Prostate gland (tissue), 2 donors: ENCODE measurements at regions not wholly inside any gene's neighbourhood (a gene's known extent, or its start where the extent isn't known, plus 50 kb on each side); places are given as distances from the start of the nearest gene placed in this dataset.
"Not testable (repeated sequence)": the region's sequence is repeated elsewhere in the genome, so short reads cannot be mapped to it uniquely, and the experiment has no call there.

Experiments used
- DNase-seq: peaks from one replicate; pipeline ENCODE4 v3.0.0-alpha.2; 2019; ENCODE audit warnings: low spot score
- H3K27ac ChIP-seq, 2 donors: fragments of 200-600 bp; sonication (generic); 2 replicates each; pipeline ENCODE4 v1.5.1; 2017 to 2019
- H3K27me3 ChIP-seq: fragments of 200-600 bp; sonication (generic); replicated peaks from 2 replicates; pipeline ENCODE4 v1.5.1; 2019; ENCODE audit not compliant: insufficient read depth
- H3K36me3 ChIP-seq, 2 donors: fragments of 200-600 bp; sonication (generic); 1 replicate in 1 of 2; 2 replicates in 1 of 2; pipeline versions ENCODE4 v1.5.1 to v1.8.1; 2017 to 2019
- H3K4me1 ChIP-seq: fragments of 200-600 bp; sonication (generic); replicated peaks from 2 replicates; pipeline ENCODE4 v1.5.1; 2019
- H3K4me3 ChIP-seq, 2 donors: fragments of 200-600 bp; sonication (generic); 2 replicates each; pipeline ENCODE4 v1.5.1; 2017 to 2019
- H3K9me3 ChIP-seq: fragments of 200-600 bp; sonication (generic); 2 replicates; pipeline ENCODE4 v1.5.1; 2017
- POLR2A ChIP-seq: fragments of 450-650 bp; IDR thresholded peaks from one replicate; pipeline ENCODE4 v1.6.1; 2016; ENCODE audit warnings: antibody characterized with exemption, mild to moderate bottlenecking
- POLR2AphosphoS5 ChIP-seq: sonication (generic); formaldehyde crosslinking; IDR thresholded peaks from one replicate; pipeline ENCODE4 v1.6.1; 2017; ENCODE audit warnings: antibody characterized with exemption
- WGBS: methylation state at CpG from one replicate; pipeline ENCODE4 v1.1.5; 2018; 5-methylcytosine and 5-hydroxymethylcytosine counted together
- intact Hi-C: fragments of 100-400 bp; cut with DNase I; formaldehyde crosslinking; loops from one replicate; pipeline ENCODE4 v1.14.2; 2022
- TF ChIP-seq, protein P1 (sequence below), 4 experiments: fragments of 200-600 bp in 2 of 4; fragments of 450-650 bp in 2 of 4; sonication (generic) in 2 of 4; IDR thresholded peaks; 1 replicate in 3 of 4; 2 replicates in 1 of 4; pipeline ENCODE4 v1.5.1; 2016 to 2019; ENCODE audit warnings: antibody characterized with exemption in 4 of 4, mild to moderate bottlenecking in 2 of 4, moderate library complexity in 2 of 4

DNA sequence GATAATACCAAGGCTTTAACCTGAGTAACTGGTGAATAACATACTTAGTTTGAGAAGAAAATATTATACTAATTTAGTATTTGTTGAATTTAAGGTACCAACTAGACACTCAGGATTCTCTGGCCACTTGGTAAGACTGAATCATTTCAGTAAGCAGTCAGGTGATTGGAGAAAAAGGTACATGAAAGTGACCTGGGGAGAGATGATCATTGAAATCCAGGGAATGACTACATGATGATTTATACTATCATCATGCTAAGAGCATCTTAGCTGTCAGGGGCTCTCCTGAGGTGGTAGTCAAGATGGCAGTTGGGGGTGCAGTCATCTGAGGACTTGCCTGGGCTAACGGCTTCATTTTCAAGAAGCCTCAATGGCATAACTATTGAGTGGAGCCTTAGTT, 571.2 kb upstream of the ACVR2A start:
- 87% methylated on average over 1 of the region's 1 CpG for WGBS
- Histone ChIP-seq H3K4me1 (no peaks in the 10 kb centered on the region), H3K27me3 (no peaks in the 10 kb centered on the region), H3K4me3 (no peak overlapping the region), H3K36me3 (no peaks in the 10 kb centered on the region), H3K27ac (no peak overlapping the region), H3K9me3 (no peaks in the 10 kb centered on the region)
- intact Hi-C loops = no loop called here
- no peak for DNase-seq
- TF ChIP-seq POLR2AphosphoS5 (no peak), POLR2A (no peak)
- TF ChIP-seq, protein P1, sequence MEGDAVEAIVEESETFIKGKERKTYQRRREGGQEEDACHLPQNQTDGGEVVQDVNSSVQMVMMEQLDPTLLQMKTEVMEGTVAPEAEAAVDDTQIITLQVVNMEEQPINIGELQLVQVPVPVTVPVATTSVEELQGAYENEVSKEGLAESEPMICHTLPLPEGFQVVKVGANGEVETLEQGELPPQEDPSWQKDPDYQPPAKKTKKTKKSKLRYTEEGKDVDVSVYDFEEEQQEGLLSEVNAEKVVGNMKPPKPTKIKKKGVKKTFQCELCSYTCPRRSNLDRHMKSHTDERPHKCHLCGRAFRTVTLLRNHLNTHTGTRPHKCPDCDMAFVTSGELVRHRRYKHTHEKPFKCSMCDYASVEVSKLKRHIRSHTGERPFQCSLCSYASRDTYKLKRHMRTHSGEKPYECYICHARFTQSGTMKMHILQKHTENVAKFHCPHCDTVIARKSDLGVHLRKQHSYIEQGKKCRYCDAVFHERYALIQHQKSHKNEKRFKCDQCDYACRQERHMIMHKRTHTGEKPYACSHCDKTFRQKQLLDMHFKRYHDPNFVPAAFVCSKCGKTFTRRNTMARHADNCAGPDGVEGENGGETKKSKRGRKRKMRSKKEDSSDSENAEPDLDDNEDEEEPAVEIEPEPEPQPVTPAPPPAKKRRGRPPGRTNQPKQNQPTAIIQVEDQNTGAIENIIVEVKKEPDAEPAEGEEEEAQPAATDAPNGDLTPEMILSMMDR (IDR thresholded peaks at IDR 0.05) = no peak

DNA sequence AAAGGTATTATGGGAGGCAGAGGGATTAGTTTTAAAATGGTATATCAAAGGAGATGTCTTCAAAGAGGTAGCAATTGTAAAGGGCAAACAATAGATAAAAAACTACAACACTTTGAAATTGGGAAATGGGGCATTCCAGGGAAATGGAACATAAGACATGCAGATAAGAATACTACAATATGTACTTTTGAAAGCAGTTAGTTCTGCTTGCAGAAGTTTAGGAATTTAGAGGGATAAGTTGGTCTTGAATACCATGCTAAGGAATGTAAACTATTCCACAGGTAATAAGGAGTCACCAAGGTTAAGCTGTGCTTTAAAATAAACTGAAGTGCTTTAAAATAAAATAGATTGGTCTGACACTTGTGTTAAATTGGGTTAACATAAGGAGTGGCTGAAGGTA, 571.7 kb upstream of the ACVR2A start:
- no peak for TF ChIP-seq POLR2A
- TF ChIP-seq, protein P1 (IDR thresholded peaks at IDR 0.05) = no peak
- TF ChIP-seq POLR2AphosphoS5 = no peak
- intact Hi-C loops = no loop called here
- no peak for DNase-seq

DNA sequence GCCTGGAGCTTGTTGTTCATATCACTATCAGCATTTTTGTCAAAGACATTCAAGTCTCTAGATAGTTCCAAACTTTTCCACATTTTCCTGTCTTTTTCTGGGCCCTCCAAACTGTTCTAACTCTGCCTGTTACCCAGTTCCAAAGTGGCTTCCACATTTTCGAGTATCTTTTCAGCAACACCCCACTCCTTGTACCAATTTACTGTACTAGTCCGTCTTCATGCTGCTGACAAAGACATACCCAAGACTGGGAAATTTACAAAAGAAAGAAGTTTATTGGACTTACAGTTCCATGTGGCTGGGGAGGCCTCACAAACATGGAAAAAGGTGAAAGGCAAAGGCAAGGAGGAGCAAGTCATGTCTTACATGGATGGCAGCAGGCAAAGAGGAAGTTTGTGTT, 575.2 kb upstream of the ACVR2A start:
- intact Hi-C loops, H3K4me1 ChIP-seq, DNase-seq: not testable (repeated sequence)

More for the DNA sequence above, 571.7 kb upstream of the ACVR2A start:
- Histone ChIP-seq H3K4me1 (no peaks in the 10 kb centered on the region), H3K9me3 (no peaks in the 10 kb centered on the region), H3K27ac (no peak overlapping the region), H3K36me3 (no peaks in the 10 kb centered on the region), H3K27me3 (no peaks in the 10 kb centered on the region), H3K4me3 (no peak overlapping the region)

DNA sequence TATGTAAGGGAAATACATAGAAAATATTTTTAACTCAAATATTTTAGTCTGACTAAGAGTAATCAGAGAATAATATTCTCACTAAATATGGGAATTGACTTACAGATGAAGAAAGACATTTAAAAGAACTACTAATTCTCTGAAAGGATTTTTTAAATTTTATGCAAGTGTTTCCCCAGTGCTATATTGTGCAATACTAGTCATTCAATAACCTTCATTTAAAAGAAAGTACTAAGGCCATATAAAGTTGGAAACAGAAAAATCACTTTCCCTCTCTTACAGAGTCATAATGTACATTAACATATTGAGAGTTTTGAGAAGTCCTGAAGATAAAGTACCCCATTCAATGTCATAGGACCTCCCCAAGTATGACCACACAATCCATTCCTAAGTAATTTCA, 584.6 kb upstream of the ACVR2A start:
- intact Hi-C loops = no loop called here
- H3K36me3 ChIP-seq = no peaks in the 10 kb centered on the region

More for the DNA sequence above, 575.2 kb upstream of the ACVR2A start:
- H3K27me3 ChIP-seq, H3K9me3 ChIP-seq, H3K4me3 ChIP-seq, H3K36me3 ChIP-seq, H3K27ac ChIP-seq: not testable (repeated sequence)
- 97% methylated on average over 2 of the region's 2 CpGs for WGBS

DNA sequence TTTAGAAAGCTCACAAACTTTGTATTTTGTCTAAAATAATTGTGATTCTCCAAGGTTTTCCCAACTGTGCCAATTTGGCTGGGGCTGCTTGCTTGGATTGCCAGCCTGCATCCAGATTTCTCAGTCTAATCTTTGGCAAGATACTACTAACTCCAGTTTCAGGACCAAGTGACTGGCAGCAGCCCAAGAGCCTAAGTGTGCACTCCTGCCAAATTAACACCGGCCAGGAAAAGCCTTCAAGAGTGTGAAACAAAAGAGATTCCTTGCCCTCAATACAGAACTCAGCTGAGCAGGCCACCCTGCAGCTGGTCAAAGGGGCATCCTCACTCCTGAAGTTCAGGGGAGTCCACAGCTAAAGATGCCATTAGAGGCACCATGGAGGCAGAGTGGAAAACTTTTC, 589.0 kb upstream of the ACVR2A start:
- DNase-seq = no peak
- H3K9me3 ChIP-seq = no peaks in the 10 kb centered on the region
- 0% methylated on average over 1 of the region's 1 CpG for WGBS
- no peaks in the 10 kb centered on the region for H3K27me3 ChIP-seq
- H3K4me1 ChIP-seq = no peaks in the 10 kb centered on the region
- intact Hi-C loops = no loop called here
- H3K36me3 ChIP-seq = no peaks in the 10 kb centered on the region
- no peak overlapping the region for H3K4me3 ChIP-seq
- no peak overlapping the region for H3K27ac ChIP-seq
- TF ChIP-seq, protein P1 (IDR thresholded peaks at IDR 0.05) = no peak

More for the DNA sequence above, 584.6 kb upstream of the ACVR2A start:
- no peak for TF ChIP-seq POLR2A
- TF ChIP-seq POLR2AphosphoS5 = no peak
- TF ChIP-seq, protein P1 (IDR thresholded peaks at IDR 0.05) = no peak
- no peak overlapping the region for H3K27ac ChIP-seq
- H3K4me1 ChIP-seq = no peaks in the 10 kb centered on the region
- no peaks in the 10 kb centered on the region for H3K9me3 ChIP-seq
- no peak overlapping the region for H3K4me3 ChIP-seq
- H3K27me3 ChIP-seq = no peaks in the 10 kb centered on the region
- DNase-seq = no peak
